ENCODE measurements at regions not wholly inside any gene's neighbourhood (a gene's known extent, or its start where the extent isn't known, plus 50 kb on each side); places are given as distances from the start of the nearest gene placed in this dataset.

GRCh38 chr3:525415-525814 is 328.9 kb downstream of the CHL1 start:
- TF ChIP-seq CTCF (IDR thresholded peaks at IDR 0.05) (no peak), POLR2AphosphoS5 (IDR thresholded peaks at IDR 0.05) (no peak), POLR2A (IDR thresholded peaks at IDR 0.05) (no peak)
